HG03342 (cell line): ENCODE measurements at regions not wholly inside any gene's neighbourhood (a gene's known extent, or its start where the extent isn't known, plus 50 kb on each side); places are given as distances from the start of the nearest gene placed in this dataset.
A peak's percentile ranks its signal among the peaks of the same experiment; 100 is the strongest.

Experiments
- ATAC-seq: cut with Tn5 transposase; IDR thresholded peaks from one replicate; pipeline ENCODE4 v1.9.1; 2021; ENCODE audit warnings: mild to moderate bottlenecking, moderate library complexity; ENCODE audit not compliant: unreplicated experiment

DNA sequence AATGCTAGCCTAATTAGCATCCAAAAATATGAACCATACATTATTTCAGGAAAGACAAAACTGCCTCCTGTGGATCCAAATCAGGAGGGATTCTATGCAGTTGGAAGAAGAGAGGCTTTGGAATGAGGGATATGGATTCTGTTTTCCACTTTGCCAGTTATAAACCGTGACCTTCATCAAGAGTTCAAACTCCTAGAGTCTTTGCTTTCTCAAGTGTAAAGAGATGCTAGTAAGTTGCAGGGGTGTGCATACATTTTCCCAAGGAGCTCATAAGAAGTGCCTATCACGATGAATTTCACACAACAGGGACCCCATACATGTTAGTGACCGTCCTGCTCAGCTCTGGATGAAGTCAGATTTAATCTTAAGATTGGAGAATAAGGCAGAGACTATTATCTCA lies 542.5 kb downstream of the SOX11 start:
- no peak for ATAC-seq

DNA sequence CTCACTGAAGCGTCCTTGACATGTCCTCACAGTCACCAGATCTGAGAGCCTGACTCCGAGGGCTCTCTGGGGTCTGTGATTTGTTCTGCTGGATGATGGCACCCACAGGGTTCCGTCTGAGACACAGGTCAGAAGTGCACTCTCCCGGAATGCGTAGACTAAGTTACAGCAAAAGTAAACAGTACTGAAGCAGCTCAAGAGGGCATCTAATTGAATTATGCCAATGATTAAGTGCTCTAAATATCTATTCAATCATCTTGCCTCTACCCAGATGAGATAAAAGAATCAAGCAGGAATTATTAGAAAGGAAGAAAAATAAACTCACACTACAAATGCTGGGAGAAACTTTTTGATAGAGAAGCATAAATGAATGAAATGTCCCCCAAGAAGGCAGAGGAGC lies 544.1 kb downstream of the SOX11 start:
- ATAC-seq, result no peak

DNA sequence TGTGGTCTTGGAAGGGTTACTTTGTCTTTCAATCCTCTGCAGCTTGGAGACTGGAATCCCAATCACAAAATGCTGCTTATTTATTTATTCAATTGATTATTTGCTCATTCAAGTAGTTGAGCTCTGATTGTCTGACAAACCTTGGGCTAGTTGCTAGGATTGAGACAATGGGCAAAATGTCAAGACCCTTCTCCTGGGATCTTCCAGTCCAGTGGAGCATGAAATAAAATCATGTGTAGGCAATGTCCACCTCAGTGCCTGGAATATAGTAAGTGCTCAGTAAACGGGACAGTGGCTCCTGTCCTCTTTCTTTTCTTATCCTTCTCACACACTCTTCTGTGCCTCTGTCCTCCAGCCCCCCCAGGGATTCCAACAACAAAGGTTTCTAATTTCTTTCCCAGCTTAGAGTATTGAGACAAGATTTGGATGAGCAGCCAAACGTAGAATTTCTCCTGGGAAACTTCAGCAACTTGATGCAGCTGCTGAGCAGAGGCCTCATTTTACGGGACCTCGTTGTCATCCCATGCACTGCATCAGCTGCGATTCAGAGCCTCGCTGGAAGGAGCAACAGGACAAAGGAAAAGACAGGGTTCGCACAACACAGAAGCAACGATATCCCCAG lies 545.0 kb downstream of the SOX11 start:
- no peak for ATAC-seq

DNA sequence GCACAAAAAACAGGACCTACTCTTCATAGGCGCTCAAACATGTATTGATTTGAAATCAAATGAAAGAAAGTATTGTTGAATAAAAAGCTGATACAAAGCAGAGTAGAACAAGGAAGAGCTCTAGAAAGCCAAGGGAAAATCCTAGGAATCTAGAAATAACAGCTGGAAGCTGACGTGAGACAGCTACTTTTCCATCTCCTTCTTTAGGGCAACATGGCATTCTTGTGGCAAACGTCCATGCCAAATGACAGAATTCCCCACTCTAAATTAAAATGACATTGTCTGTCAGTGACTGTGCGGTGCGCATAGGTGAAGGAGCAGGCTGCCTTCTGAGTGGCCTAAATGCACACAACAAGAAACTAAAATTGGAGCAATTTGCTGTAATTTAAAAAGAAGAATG lies 557.4 kb downstream of the SOX11 start:
- no peak for ATAC-seq

DNA sequence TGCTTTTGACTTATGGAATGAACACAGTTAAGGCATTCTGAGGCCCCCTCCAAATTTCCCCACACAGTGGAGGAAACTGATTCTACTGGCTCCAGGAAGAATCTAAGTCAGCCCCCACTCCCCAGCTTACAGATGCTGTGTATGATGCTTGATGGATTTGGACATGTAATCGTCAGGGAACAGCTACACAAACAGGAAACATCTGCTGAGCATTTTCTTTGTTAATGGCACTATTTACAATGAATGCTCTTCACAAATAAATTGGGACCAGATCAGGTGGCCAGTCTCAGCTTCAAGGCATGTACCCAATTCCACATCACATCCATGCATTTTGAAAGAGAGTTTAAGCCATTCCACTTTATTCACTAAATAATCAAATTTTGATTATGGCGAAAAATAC lies 562.3 kb downstream of the SOX11 start:
- no peak for ATAC-seq

DNA sequence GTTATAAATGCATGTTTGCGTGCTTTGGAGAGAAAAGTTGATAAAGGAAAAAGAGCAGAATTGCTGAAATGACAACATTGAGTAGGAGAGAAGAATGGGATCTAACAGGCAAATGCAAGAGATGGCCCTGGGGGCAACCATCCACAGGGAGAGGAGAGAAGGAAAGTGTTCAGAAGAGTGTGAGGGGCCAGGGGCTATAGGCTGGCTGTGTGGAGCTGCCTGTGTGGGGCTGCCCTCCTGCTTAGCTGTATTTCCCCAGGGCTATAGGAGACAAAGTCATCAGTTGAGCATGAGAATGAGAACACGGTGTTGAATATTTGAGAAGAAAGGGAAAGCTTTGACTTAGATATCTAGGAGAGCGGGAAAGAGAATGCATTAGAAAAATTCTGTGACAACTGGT lies 572.0 kb downstream of the SOX11 start:
- no peak for ATAC-seq

DNA sequence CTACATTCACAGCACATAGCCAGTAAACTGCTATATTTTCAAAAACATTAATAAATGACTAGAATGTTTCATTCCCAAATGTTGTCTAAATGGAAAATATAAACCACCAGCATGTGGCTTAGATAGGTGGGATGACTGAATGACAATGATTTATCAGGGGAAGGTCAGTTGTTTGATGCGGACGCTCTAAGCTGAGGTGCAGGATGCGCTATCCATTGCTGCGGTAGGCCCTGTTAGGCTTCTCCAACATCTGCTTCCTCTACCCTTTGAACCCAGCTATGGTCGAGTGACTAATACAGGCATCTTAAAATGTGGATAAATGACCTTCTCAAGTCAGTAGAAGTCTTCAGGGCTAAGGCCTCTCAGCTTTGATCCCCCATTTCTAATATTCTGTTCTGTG lies 584.2 kb downstream of the CMPK2 start:
- ATAC-seq, result no peak

DNA sequence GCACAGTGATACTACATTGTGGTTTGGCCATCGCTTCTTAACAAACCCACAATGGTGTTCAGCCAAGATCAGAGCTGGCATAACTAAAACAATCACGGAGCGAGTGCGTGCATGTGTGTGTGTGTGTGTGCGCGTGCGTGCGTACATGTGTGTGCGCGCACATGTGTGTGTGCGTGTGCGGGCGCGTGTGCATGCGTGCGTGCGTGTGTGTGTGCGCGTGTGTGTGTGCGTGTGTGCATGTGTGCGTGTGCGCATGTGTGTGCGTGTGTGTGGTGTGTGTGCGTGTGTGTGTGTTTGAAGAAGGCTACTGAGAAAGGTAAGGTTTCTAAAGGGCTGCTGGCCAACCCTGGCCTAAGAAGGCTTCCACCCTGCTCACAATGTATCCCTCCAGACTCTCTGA lies 582.4 kb downstream of the CMPK2 start:
- ATAC-seq, result no peak

DNA sequence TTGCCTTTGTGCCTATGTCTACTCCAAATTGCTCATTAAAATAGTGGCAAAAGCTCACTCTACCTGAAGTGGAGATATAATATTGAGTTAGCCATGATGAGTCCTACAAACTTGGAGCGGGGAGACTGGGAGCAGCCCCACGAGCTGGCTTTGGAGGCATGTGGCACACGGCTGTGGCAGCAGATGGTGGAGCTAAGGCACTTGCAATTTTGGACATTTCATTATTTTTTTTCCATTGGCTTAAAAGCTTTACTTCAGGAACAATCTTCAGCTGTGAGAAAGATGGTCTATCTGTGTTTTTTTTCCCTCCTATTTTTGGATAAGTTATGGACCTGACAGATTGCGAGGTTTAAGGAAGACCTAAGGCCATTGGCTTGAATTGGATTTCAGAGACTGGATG lies 578.3 kb downstream of the CMPK2 start:
- no peak for ATAC-seq

DNA sequence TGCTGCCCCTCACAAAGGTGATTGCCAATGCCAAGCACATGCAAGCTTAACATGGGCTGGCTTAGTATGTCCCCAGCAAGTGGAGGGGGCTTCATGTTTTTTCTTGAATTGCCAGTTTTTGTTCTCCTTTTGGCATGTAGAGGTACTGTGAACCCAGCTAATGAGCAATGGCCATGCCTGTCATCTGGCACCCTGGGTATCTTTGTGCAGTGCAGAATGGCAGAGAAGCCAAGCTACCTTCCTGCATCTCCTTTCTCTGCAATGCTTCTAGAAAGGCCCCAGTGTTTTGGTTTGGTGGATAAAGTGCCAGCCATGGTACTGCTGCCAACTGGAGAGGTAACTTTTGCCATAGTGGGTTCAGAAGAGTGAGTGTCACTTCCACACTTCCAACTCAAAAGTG lies 576.9 kb downstream of the CMPK2 start:
- ATAC-seq, result no peak

DNA sequence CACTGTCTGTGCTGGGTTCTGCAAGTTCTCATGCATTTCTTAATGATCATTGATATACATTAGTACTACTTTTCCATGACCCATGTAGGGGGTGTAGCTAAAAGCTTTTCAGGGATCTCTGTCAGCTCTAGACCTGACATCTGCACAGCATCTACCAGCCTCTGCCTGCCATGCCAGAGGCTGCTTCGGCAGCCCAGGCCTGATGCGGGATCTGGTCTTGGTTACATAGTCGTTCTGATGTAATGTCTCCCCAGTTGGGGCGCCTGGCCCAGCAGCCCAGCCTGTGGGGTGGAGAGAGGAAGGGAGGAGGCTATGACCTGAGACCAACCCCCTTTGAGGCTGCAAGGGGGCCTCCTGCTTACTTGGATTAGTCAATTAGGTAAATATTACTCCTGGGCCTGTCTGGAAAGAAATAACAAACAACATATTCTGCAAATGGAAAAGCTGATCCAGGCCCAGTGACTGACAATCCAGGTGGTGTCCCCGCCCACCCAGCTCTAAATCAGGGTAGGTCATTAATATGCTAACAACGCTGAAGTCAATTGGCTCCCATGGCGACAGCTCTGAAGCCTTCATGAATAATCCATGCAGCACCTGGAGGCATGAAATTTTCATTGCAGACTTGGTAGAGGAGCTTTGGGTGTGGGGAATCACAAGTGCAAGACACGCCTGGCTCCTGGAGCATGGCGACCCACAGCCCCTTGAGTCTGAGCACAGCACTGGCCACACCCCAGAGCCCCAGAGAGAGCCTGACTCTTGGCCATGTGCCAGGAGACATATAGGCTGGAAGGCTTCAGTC lies 575.3 kb downstream of the CMPK2 start:
- no peak for ATAC-seq

DNA sequence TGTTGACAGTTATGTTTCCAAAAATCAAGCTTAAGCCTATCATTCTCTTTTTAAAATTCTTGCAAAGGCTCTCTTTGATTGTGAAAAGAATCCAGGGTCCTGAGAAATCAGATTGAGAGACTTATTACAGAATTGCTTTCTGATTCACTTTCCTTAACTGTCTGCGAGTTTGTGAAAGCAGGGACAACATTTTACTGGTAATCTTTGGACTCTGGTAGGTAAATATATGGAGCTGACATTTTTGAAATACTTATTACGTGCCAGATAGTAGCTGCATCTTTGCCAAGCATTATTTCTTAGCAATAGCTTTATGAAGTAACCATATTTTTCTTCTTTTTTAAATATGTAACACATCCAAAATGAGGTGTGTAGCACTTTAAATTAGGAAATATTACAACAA lies 570.9 kb downstream of the CMPK2 start:
- ATAC-seq, result no peak

DNA sequence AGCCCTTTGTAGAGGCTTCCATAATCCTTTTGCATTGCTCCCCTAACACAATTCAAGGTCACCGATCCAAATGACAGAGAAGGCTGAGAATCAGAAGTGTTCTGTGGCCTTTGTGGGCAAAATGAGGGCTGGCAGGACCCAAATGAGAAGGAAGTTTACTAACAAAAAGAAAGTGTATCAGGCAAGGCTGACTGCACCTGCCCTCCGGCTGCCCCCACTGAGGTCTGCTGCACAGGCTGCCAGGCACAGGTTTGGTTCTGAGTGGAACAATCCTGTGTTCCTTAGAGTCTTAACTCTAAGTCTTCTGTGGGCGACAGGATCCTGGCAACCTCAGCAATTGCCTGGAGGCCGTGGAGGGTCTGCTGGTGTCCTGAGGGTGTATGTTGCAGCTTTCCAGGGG lies 568.5 kb downstream of the CMPK2 start:
- ATAC-seq, result no peak

DNA sequence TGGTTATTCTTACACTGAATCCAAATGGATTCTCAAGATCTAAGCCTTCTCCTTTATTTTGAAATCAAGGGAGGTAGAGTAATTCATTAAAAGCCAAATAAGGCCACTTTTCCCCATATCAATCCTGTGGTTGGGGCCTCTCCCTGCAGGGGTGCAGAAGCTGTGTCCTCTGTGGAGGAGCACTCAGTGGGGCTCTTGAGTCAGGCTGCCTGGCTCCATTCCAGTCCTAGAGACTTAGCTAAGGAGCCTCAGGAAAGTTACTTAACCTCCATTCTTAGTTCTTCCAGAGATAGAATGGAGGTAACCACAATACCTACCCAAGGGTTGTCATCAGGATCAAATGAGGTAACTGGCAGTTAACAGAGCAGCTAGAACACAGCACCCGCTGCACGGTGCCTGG lies 564.3 kb downstream of the CMPK2 start:
- no peak for ATAC-seq

DNA sequence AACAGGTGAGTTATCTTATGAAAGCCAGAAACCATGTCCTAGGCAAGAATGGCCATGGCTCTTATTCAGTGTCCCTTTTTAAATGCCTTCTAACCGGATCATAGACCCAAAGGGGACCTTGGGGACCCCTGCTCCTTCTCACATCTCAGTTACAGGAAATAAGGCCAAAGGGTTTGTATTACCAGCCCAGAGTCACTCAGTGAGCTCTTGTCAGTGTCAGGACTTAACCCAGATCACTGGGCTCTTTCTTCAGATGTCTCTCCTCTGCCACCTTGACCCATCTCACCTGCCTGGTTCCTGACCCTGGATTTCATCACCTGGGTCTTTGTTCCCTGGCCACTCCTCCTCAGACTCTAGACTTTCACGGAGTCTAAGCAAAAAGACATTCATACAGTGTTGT lies 556.7 kb downstream of the CMPK2 start:
- ATAC-seq, result no peak

DNA sequence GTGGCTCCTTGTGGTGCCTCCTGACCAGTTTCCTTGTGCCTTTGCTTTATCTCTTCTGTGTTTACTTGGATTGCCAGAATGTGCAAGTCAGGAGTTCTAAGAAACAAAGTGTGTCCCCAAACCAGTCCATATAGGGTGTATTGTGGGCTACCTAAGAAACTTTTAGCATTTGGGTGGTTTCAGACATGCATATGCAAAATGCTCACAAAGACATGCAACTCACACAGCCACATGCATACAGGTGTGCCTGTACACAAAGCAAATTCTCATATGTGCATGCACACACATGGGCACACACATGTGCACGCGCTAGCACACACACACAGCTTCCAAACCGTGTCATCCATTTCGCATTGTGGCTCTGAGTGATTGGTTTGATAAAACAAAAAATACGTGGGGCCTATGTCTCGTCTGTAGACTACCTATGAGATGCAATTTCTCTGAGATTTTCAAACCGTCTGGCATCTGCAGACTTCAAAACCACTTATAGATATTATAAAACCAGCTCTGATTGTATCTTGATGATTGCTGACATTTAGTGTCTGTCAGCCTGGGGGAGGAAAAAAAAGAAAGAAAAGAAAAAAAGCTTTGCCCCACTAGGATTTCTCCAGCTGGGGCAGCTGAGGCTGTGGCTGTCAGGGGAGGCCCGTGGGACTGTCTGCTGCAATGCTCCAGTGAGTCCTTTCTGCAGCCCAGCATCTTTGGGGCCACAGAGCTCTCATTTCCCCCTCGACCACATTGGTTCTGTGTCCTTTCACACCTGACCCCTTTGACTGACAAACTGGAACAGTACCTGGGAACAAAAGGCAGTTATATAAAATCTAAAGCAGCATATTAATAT lies 556.1 kb downstream of the CMPK2 start:
- ATAC-seq, result peak; percentile 87

DNA sequence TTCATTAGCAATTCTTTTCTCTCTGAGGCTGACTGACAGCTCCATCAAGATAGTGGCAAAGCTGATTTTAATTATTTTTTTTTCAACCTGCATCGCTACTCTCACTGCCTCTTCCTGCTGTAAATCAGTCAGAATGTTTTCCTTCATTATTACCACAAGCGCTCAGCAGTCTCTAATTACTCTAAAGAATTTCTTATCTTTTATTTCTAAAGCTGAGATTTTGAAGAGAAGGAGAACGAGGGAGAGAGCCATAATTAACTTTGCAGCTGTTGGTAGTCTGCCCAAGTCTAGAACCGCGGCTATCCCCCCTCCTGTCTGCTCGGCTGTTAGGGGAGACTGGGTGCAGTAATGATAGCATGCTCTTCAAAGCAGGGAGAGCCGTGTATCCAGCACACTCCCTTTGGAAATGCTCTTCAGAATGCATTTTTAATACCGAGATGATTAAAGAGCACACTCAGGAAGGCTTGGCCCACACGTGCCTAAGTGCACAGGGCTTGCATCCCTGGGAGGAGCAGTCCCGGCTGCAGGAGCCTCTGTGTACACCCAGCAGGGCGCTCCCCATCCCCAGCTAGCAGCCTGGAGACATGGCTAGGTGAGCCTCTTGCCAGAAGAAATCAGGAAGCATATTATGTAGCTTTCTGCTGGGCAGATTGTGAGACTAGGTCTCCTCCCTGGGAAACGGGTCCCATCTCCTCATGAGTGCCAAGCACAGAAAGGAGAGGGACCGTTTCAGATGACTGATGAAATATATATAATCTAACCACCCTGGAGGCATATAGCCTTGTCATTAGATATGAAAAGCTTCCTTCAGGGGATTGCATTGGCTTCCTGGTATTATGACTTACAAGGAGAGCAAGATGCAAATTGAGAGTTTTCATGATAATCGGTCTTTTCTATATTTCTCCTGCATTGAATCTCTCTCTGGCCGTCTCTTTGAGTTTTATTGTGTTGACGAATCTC lies 555.2 kb downstream of the CMPK2 start:
- ATAC-seq, result peak; percentile 21

DNA sequence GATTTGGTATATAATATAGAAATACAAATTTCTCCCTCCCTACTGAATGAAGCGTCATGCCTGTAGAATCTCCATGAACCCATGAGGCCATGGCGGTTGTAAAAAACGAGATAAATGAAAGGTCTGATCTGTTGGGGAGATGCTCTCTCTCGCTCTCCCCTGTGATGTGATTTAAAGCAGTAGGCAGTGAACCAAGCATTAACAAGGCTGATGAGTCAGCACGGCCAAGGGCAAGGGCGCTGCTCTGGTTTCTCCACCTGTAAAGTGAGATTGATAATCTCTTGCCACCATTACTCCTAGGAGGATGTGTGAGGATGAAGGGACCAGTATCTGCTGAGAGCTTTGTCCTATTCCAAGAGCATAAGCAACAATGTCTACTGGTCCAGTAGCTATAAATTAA lies 553.3 kb downstream of the CMPK2 start:
- no peak for ATAC-seq

DNA sequence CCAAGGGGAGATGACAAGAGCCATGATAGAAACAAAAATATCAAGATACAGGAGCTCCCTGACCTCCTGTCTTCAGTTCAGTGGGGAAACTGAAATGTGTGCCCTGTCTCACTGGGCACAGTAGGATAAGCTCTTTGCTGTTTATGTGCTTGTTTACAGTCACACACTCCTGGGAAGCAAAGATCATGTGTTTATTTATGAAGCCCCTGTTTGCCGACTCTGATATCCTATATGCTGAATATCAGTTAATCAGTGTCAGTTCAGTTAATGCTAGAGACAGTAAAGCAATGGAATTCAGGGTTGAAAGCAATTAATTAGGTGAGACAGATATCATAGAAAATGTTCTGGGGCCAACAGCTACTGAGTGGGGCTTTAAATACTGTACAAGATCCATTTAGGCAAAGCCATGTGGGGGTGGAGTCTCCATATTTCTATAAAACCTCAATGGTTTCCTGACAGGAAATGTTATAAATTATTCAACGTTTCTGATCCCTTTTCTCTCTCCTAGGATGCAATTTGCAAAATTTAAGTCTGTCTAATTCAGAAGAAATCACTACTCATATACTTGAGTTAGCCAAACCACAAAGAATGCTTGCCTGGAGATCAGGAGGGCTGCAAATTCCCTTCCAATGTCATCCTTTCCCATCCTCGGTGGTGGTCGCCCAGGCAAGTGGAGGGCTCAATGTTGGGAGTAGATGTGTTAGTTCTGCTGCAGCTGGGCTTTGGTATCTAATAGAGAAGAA lies 551.3 kb downstream of the CMPK2 start:
- no peak for ATAC-seq

DNA sequence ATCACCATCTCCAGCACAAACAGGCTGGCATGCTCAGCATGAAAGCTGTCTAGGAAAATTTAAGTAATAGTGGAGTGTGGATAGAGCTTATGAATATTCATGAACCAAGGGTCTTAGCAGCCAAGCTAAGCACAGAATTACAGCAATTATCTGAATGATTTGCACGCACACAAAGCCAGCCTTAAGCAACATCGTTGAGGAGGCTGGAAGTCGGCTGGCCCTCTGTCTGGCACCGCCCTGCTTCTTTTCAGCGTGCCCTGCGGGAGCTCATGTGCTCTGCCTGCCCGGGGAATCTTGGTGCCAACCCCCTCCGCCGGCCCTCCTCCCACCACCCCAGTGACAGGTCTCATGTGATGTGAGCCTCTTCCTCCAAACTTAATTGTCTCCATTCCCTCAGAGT lies 540.1 kb downstream of the CMPK2 start:
- no peak for ATAC-seq
